MM.1S (cell line): ENCODE measurements at regions not wholly inside any gene's neighbourhood (a gene's known extent, or its start where the extent isn't known, plus 50 kb on each side); places are given as distances from the start of the nearest gene placed in this dataset.

Source experiments
- EZH2phosphoT487 ChIP-seq: fragments of 300-600 bp; sonication (generic); IDR thresholded peaks from 2 replicates; pipeline ENCODE4 v1.6.1; 2018; ENCODE audit warnings: antibody characterized with exemption, low read length
- TF ChIP-seq, protein P1 (sequence below): fragments of 300-600 bp; sonication (generic); IDR thresholded peaks from 2 replicates; pipeline ENCODE4 v1.5.1; 2016; ENCODE audit warnings: antibody characterized with exemption, low read length, mixed read lengths

DNA sequence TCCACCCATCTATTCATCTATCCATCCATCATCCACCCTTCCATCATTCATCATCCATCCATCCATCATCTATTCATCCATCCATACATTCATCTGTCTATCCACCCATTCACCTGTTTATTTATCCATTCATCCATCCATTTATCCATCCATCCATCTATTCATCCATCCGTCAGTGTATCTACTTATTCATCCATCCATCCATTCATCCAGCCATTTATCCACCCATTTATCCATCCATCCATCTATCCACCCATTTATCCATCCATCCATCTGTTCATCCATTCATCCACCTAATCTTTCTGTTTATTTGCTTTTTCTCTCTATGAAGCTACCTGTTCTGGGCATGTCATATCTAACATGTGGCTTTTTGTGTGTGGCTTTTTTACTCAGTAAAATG, 115.4 kb downstream of the CRYAA start:
- TF ChIP-seq, protein P1, sequence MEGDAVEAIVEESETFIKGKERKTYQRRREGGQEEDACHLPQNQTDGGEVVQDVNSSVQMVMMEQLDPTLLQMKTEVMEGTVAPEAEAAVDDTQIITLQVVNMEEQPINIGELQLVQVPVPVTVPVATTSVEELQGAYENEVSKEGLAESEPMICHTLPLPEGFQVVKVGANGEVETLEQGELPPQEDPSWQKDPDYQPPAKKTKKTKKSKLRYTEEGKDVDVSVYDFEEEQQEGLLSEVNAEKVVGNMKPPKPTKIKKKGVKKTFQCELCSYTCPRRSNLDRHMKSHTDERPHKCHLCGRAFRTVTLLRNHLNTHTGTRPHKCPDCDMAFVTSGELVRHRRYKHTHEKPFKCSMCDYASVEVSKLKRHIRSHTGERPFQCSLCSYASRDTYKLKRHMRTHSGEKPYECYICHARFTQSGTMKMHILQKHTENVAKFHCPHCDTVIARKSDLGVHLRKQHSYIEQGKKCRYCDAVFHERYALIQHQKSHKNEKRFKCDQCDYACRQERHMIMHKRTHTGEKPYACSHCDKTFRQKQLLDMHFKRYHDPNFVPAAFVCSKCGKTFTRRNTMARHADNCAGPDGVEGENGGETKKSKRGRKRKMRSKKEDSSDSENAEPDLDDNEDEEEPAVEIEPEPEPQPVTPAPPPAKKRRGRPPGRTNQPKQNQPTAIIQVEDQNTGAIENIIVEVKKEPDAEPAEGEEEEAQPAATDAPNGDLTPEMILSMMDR = no peak
- no peak for TF ChIP-seq EZH2phosphoT487
